Activated CD4-positive, alpha-beta T cell treated with anti-CD3 and anti-CD28 coated beads, Interleukin-2, amount 10 ng/mL, durations not matched to agents 24 days and 14 days (primary cell): ENCODE measurements at regions not wholly inside any gene's neighbourhood (a gene's known extent, or its start where the extent isn't known, plus 50 kb on each side); places are given as distances from the start of the nearest gene placed in this dataset.
"Not testable (repeated sequence)": the region's sequence is repeated elsewhere in the genome, so short reads cannot be mapped to it uniquely, and the experiment has no call there.

ENCODE experiments used
- DNase-seq: peaks from one replicate; pipeline ENCODE4 v3.0.0; 2022
- H3K27ac Mint-ChIP-seq: one replicate; pipeline ENCODE4 v1.8.0; 2022; ENCODE audit warnings: mild to moderate bottlenecking, mixed read lengths
- H3K27me3 Mint-ChIP-seq: one replicate; pipeline ENCODE4 v1.8.0; 2022; ENCODE audit warnings: mixed read lengths
- H3K36me3 Mint-ChIP-seq: one replicate; pipeline ENCODE4 v1.8.0; 2022; ENCODE audit warnings: low read depth, mild to moderate bottlenecking, mixed read lengths
- H3K4me1 Mint-ChIP-seq: one replicate; pipeline ENCODE4 v1.8.0; 2021; ENCODE audit warnings: mixed read lengths
- H3K4me3 Mint-ChIP-seq: one replicate; pipeline ENCODE4 v1.8.0; 2022; ENCODE audit warnings: mild to moderate bottlenecking, moderate library complexity, mixed read lengths
- H3K9me3 Mint-ChIP-seq: one replicate; pipeline ENCODE4 v1.8.0; 2021; ENCODE audit warnings: mixed read lengths
- intact Hi-C: fragments of 100-400 bp; cut with micrococcal nuclease; formaldehyde crosslinking; loops from one replicate; pipeline ENCODE4 v1.15.1; 2023

DNA sequence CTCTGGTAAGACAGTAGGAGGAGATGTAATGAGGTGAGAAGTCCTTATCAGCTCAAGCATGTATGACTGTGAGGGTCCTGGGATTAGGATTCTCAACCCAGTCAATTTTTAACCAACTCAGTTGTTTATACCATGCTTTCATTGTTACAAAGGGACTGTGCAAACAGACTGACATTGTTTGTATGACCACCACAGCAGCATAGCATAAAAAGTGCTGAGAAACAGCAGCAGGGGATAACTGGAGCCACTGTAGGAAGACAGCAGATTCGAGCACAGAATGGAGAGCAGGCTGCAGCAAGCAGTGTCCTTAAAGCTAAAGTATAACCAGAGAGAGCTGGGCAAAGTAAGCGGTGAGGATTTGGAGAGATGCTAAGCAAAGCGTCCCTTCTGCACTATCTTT is 829.5 kb downstream of the REEP3 start:
- DNase-seq: no peak
- intact Hi-C loops: no loop called here
- H3K27me3 Mint-ChIP-seq: no peaks in the 10 kb centered on the region

DNA sequence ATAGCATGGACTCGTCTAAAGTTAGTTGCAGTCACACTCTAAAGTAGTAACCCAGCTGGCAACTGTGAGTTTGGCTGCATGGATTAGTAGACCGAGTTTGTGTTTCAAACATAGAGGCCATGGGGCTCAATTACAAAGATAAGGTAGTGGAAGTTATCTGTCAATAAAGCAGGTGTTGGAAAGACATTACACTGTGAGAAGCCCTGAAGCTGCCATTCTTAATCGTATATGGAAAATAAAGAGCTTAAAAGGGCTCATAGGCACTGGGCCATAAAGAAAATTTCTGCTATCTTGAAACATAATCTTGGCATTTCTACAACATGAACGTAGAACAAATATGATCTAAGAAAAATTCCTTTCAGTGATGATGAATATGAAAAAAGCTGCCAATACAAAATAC is 837.7 kb downstream of the REEP3 start:
- Mint-ChIP-seq H3K4me3 (no peak overlapping the region), H3K9me3 (no peaks in the 10 kb centered on the region), H3K4me1 (no peaks in the 10 kb centered on the region), H3K36me3 (no peaks in the 10 kb centered on the region), H3K27ac (no peak overlapping the region), H3K27me3 (no peaks in the 10 kb centered on the region)
- no peak for DNase-seq
- intact Hi-C loops: no loop called here

More for the DNA sequence above, 829.5 kb downstream of the REEP3 start:
- H3K4me1 Mint-ChIP-seq: no peaks in the 10 kb centered on the region
- H3K9me3 Mint-ChIP-seq: no peaks in the 10 kb centered on the region
- H3K36me3 Mint-ChIP-seq: no peaks in the 10 kb centered on the region
- no peak overlapping the region for H3K4me3 Mint-ChIP-seq
- H3K27ac Mint-ChIP-seq: no peak overlapping the region

GRCh38 chr10:64360240-64360639 is 839.0 kb downstream of the REEP3 start:
- H3K4me3 Mint-ChIP-seq, H3K9me3 Mint-ChIP-seq, H3K27ac Mint-ChIP-seq, intact Hi-C loops, H3K27me3 Mint-ChIP-seq, DNase-seq, H3K36me3 Mint-ChIP-seq, H3K4me1 Mint-ChIP-seq: not testable (repeated sequence)

DNA sequence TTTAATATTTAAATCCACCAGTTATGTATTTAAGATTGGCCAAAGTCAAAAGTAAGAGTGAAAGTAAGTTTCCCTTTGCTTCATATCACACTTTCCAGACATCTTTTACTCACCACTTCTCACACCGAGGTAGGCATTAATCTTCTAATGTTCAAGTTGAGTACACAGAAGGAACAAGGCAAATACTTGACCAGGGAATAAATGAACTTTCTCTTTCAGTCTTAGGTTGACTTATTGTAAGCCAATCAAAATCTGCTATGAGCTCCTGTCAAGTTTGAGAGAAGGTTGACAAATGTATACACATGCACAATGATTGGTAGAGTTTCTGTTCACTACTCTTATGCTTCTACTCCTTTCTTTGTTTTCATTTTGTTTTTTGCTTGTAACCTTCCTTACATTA is 842.5 kb downstream of the REEP3 start:
- Mint-ChIP-seq H3K9me3 (no peaks in the 10 kb centered on the region), H3K36me3 (no peaks in the 10 kb centered on the region), H3K4me3 (no peak overlapping the region), H3K27ac (no peak overlapping the region), H3K4me1 (no peaks in the 10 kb centered on the region), H3K27me3 (no peaks in the 10 kb centered on the region)
- intact Hi-C loops: no loop called here
- no peak for DNase-seq

DNA sequence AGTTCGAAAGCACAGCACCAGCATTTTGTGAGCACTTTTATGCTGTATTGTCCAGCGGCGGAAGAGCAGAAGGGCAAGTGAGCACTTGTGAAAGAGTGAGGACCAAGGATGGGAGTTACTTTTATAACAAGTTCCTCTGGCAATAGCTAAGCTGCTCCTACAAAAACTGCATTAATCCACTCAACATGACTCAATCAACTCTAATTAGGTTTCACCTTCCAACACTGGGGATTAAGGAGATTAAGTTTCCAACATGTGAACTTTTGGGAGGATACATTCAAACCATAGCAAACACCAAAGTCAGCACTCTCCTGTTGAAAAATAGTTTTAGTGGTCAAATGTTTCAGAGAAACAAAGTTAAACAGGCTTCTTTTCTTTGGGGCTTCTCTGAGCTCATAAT is 844.5 kb downstream of the REEP3 start:
- no peak for DNase-seq
- Mint-ChIP-seq H3K27ac (no peak overlapping the region), H3K27me3 (no peaks in the 10 kb centered on the region), H3K36me3 (no peaks in the 10 kb centered on the region), H3K9me3 (no peaks in the 10 kb centered on the region), H3K4me3 (no peak overlapping the region), H3K4me1 (no peaks in the 10 kb centered on the region)
- intact Hi-C loops: no loop called here

- no peaks in the 10 kb centered on the region for H3K9me3 Mint-ChIP-seq
- intact Hi-C loops: no loop called here
These were observed 847.1 kb downstream of the REEP3 start for GRCh38 chr10:64368298-64368697.

GRCh38 chr10:64369885-64370773 is 848.9 kb downstream of the REEP3 start:
- H3K4me1 Mint-ChIP-seq: no peaks in the 10 kb centered on the region
- no peak overlapping the region for H3K27ac Mint-ChIP-seq
- H3K27me3 Mint-ChIP-seq: no peaks in the 10 kb centered on the region
- H3K4me3 Mint-ChIP-seq: no peak overlapping the region
- no peaks in the 10 kb centered on the region for H3K9me3 Mint-ChIP-seq
- DNase-seq: no peak
- H3K36me3 Mint-ChIP-seq: no peaks in the 10 kb centered on the region
- intact Hi-C loops: no loop called here

More at GRCh38 chr10:64368298-64368697, 847.1 kb downstream of the REEP3 start:
- no peak for DNase-seq
- Mint-ChIP-seq H3K27me3 (no peaks in the 10 kb centered on the region), H3K36me3 (no peaks in the 10 kb centered on the region), H3K4me3 (no peak overlapping the region), H3K27ac (no peak overlapping the region), H3K4me1 (no peaks in the 10 kb centered on the region)

GRCh38 chr10:64374346-64374745 is 853.1 kb downstream of the REEP3 start:
- Mint-ChIP-seq H3K27me3 (no peaks in the 10 kb centered on the region), H3K4me1 (no peaks in the 10 kb centered on the region), H3K36me3 (no peaks in the 10 kb centered on the region), H3K4me3 (no peak overlapping the region), H3K27ac (no peak overlapping the region), H3K9me3 (no peaks in the 10 kb centered on the region)
- intact Hi-C loops: no loop called here
- DNase-seq: no peak

DNA sequence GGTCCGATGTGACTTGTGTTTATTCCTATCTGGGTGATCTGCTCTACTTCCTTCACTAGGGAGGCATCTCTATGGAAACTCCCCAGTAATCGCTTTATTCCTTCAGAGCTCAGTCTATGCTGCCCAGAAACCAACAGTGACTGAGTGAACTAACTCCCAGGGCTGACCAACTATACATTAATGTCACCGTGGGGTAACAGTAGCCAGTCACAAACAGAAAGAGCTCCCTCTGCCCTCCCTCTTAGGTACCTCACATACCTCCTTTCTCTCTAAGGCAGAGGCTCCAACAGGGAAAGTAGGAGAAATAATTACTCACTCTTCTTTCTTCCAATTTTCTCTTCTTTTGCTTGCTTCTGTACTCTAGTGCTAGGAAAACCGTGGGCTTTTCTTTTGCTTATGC is 855.0 kb downstream of the REEP3 start:
- Mint-ChIP-seq H3K4me3 (no peak overlapping the region), H3K27me3 (no peaks in the 10 kb centered on the region), H3K36me3 (no peaks in the 10 kb centered on the region), H3K27ac (no peak overlapping the region), H3K9me3 (no peaks in the 10 kb centered on the region), H3K4me1 (no peaks in the 10 kb centered on the region)
- DNase-seq: no peak
- intact Hi-C loops: no loop called here

- Mint-ChIP-seq H3K27me3 (no peaks in the 10 kb centered on the region), H3K4me3 (no peak overlapping the region), H3K4me1 (no peaks in the 10 kb centered on the region), H3K27ac (no peak overlapping the region), H3K9me3 (no peaks in the 10 kb centered on the region), H3K36me3 (no peaks in the 10 kb centered on the region)
- intact Hi-C loops: no loop called here
- DNase-seq: no peak
These were observed 858.7 kb downstream of the REEP3 start for GRCh38 chr10:64379898-64380297.

- DNase-seq: no peak
- no peaks in the 10 kb centered on the region for H3K27me3 Mint-ChIP-seq
- H3K36me3 Mint-ChIP-seq: no peaks in the 10 kb centered on the region
- H3K27ac Mint-ChIP-seq: no peak overlapping the region
- H3K4me1 Mint-ChIP-seq: no peaks in the 10 kb centered on the region
- intact Hi-C loops: no loop called here
- H3K9me3 Mint-ChIP-seq: no peaks in the 10 kb centered on the region
- no peak overlapping the region for H3K4me3 Mint-ChIP-seq
These were observed 864.2 kb downstream of the REEP3 start for GRCh38 chr10:64385355-64385754.

DNA sequence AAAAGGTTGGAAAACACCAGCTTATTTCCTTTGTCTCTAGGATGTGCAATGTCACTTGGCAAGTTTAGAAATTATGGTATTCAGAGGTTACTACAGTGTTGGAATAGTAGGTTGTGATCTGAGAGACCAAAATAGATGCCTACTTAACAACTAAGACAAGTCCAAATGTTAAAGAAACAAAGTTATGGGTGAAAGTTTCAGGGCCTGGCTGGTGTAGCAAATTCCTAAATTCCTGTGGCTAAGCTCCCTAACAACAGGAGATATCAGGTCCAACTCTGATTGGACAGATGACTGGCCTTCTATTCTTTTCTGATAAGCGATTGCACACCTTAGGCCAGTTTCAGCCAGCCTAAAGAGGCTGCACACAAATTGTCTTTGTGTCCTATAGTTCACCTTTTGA is 873.5 kb downstream of the REEP3 start:
- Mint-ChIP-seq H3K4me1 (no peaks in the 10 kb centered on the region), H3K9me3 (no peaks in the 10 kb centered on the region), H3K27me3 (no peaks in the 10 kb centered on the region), H3K4me3 (no peak overlapping the region), H3K36me3 (no peaks in the 10 kb centered on the region), H3K27ac (no peak overlapping the region)
- DNase-seq: no peak
- intact Hi-C loops: no loop called here

DNA sequence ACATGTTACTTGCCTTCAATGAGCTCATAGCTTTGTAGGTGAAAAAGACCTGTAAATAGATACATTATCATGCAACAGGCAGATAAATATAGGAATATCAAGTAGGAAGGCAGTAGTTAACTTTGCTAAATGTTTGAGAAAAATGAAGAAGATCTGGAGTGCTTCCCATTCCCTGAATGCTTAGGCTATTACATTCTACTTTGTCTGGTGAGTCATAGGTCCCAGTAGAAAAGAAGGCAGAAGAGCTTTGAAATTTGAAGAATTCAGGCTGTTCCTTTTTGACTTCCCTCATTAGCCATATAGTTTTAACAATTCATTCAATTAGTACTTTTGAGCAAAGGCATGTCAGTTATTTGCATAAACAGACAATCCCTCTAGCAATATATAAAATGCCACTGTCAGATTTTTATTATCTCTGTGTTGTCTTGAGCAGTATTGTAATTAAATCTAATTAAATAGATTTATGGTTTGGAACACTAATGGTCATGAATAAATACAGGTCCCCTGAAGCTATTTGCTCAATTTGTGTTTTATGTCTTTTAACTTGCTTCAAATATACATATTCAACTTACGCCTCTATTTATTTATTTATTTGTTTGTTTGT is 875.0 kb downstream of the REEP3 start:
- DNase-seq: no peak
- no peak overlapping the region for H3K27ac Mint-ChIP-seq
- intact Hi-C loops: no loop called here
- H3K27me3 Mint-ChIP-seq: no peaks in the 10 kb centered on the region
- H3K9me3 Mint-ChIP-seq: no peaks in the 10 kb centered on the region
- no peaks in the 10 kb centered on the region for H3K36me3 Mint-ChIP-seq
- H3K4me3 Mint-ChIP-seq: no peak overlapping the region
- H3K4me1 Mint-ChIP-seq: no peaks in the 10 kb centered on the region

DNA sequence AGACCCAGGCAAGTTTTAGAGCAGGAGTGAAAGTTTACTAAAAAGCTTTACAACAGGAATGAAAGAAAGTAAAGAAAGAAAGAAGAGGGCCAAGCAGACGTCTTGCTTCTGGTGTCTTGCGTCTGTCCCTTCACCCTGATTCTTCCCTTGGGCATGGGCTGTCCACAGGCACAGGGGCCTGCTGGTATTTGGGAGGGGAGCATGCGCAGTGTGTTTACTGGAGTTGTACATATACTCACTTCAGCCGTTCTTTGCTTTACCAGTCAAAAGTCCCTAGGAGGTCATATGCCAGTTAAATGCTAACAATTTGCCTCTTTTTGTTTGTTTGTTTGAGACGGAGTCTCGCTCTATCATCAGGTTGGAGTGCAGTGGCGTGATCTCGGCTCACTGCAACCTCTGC is 875.9 kb downstream of the REEP3 start:
- no peaks in the 10 kb centered on the region for H3K36me3 Mint-ChIP-seq
- H3K27ac Mint-ChIP-seq: no peak overlapping the region
- intact Hi-C loops: no loop called here
- H3K9me3 Mint-ChIP-seq: no peaks in the 10 kb centered on the region
- H3K4me3 Mint-ChIP-seq: no peak overlapping the region
- no peaks in the 10 kb centered on the region for H3K27me3 Mint-ChIP-seq
- no peak for DNase-seq
- H3K4me1 Mint-ChIP-seq: no peaks in the 10 kb centered on the region
